Loucy (cell line): ENCODE measurements at regions not wholly inside any gene's neighbourhood (a gene's known extent, or its start where the extent isn't known, plus 50 kb on each side); places are given as distances from the start of the nearest gene placed in this dataset.

ENCODE experiments used
- H2AFZ ChIP-seq: fragments of 200-600 bp; sonication (generic); 2 replicates; pipeline ENCODE4 v1.6.0; 2016; ENCODE audit warnings: antibody characterized with exemption, mild to moderate bottlenecking, low read length, moderate library complexity
- H3F3A ChIP-seq: fragments of 200-600 bp; 2 replicates; pipeline ENCODE4 v1.6.0; 2016; ENCODE audit warnings: antibody characterized with exemption, low read depth, mild to moderate bottlenecking
- H3K27me3 ChIP-seq: fragments of 200-600 bp; sonication (generic); 2 replicates; pipeline ENCODE4 v1.6.1; 2014; ENCODE audit warnings: low read length, mild to moderate bottlenecking; ENCODE audit not compliant: insufficient read depth, poor library complexity, severe bottlenecking
- H3K36me3 ChIP-seq: fragments of 200-600 bp; sonication (generic); 2 replicates; pipeline ENCODE4 v1.6.1; 2016; ENCODE audit warnings: low read length; ENCODE audit not compliant: insufficient read depth
- H3K4me1 ChIP-seq: fragments of 200-600 bp; sonication (generic); 2 replicates; pipeline ENCODE4 v1.5.1; 2014; ENCODE audit warnings: low read length, mild to moderate bottlenecking; ENCODE audit not compliant: insufficient read depth, poor library complexity, severe bottlenecking
- H3K4me2 ChIP-seq: fragments of 200-600 bp; sonication (generic); 2 replicates; pipeline ENCODE4 v1.6.0; 2014; ENCODE audit warnings: antibody characterized with exemption, low read length, low read depth, mild to moderate bottlenecking; ENCODE audit not compliant: poor library complexity, severe bottlenecking
- H3K4me3 ChIP-seq: fragments of 200-600 bp; sonication (generic); 2 replicates; pipeline ENCODE4 v1.5.1; 2014; ENCODE audit warnings: low read length, mild to moderate bottlenecking, mixed read lengths; ENCODE audit not compliant: poor library complexity, severe bottlenecking
- H3K79me2 ChIP-seq: fragments of 200-600 bp; sonication (generic); 2 replicates; pipeline ENCODE4 v1.6.1; 2014; ENCODE audit warnings: low read length; ENCODE audit not compliant: insufficient read depth
- H3K9ac ChIP-seq: fragments of 200-600 bp; sonication (generic); 2 replicates; pipeline ENCODE4 v1.6.0; 2014; ENCODE audit warnings: mild to moderate bottlenecking, low read depth, low read length, moderate library complexity; ENCODE audit not compliant: poor library complexity, severe bottlenecking
- H3K9me2 ChIP-seq: fragments of 200-600 bp; sonication (generic); replicated peaks from 2 replicates; pipeline ENCODE4 v1.6.1; 2016; ENCODE audit warnings: low read depth, low read length, mixed read lengths
- H3K9me3 ChIP-seq: fragments of 200-600 bp; sonication (generic); 2 replicates; pipeline ENCODE4 v1.6.1; 2014; ENCODE audit warnings: mild to moderate bottlenecking, antibody characterized with exemption, low read length, low read depth; ENCODE audit not compliant: insufficient read depth
- H4K20me1 ChIP-seq: fragments of 200-600 bp; sonication (generic); 2 replicates; pipeline ENCODE4 v1.6.0; 2014; ENCODE audit warnings: antibody characterized with exemption, low read length, mild to moderate bottlenecking; ENCODE audit not compliant: insufficient read depth, poor library complexity, severe bottlenecking
- CTCF ChIP-seq: fragments of 200-600 bp; sonication (generic); conservative IDR thresholded peaks from 2 replicates; pipeline ENCODE4 v1.5.1; 2014; ENCODE audit warnings: mild to moderate bottlenecking, antibody characterized with exemption, low read length
- EZH2phosphoT487 ChIP-seq: fragments of 200-600 bp; IDR thresholded peaks from 2 replicates; pipeline ENCODE4 v1.6.1; 2018; ENCODE audit warnings: antibody characterized with exemption, mild to moderate bottlenecking, moderate library complexity, borderline replicate concordance

- no peaks in the 10 kb centered on the region for H3K27me3 ChIP-seq
- TF ChIP-seq CTCF (no peak), EZH2phosphoT487 (no peak)
- H3K9me2 ChIP-seq: no peaks in the 10 kb centered on the region
- H3K4me2 ChIP-seq: no peak overlapping the region
- H3K9ac ChIP-seq: no peak overlapping the region
- no peak overlapping the region for H2AFZ ChIP-seq
- no peaks in the 10 kb centered on the region for H3K9me3 ChIP-seq
- H3F3A ChIP-seq: no peaks in the 10 kb centered on the region
- no peaks in the 10 kb centered on the region for H3K79me2 ChIP-seq
- no peaks in the 10 kb centered on the region for H4K20me1 ChIP-seq
- peaks cover 9% of the 10 kb centered on the region for H3K4me1 ChIP-seq
- H3K36me3 ChIP-seq: no peaks in the 10 kb centered on the region
- no peak overlapping the region for H3K4me3 ChIP-seq
Measured at GRCh38 chr1:228811712-228812305, 76.5 kb downstream of the RHOU start.

- no peak for TF ChIP-seq EZH2phosphoT487
- no peak for TF ChIP-seq CTCF
- H3K9me3 ChIP-seq: no peaks in the 10 kb centered on the region
- no peaks in the 10 kb centered on the region for H4K20me1 ChIP-seq
- H3K9ac ChIP-seq: no peak overlapping the region
- H2AFZ ChIP-seq: no peak overlapping the region
- no peak overlapping the region for H3K4me2 ChIP-seq
- H3K4me1 ChIP-seq: peaks cover 9% of the 10 kb centered on the region
- no peaks in the 10 kb centered on the region for H3K9me2 ChIP-seq
- no peaks in the 10 kb centered on the region for H3K36me3 ChIP-seq
- no peaks in the 10 kb centered on the region for H3K79me2 ChIP-seq
- no peaks in the 10 kb centered on the region for H3F3A ChIP-seq
- no peak overlapping the region for H3K4me3 ChIP-seq
- H3K27me3 ChIP-seq: no peaks in the 10 kb centered on the region
Measured at GRCh38 chr1:228812961-228813360, 77.7 kb downstream of the RHOU start.

GRCh38 chr1:228814176-228814575 is 78.9 kb downstream of the RHOU start:
- no peak for TF ChIP-seq EZH2phosphoT487
- TF ChIP-seq CTCF: no peak
- no peaks in the 10 kb centered on the region for H3K9me3 ChIP-seq
- H2AFZ ChIP-seq: no peak overlapping the region
- no peak overlapping the region for H3K9ac ChIP-seq
- no peak overlapping the region for H3K4me3 ChIP-seq
- H3F3A ChIP-seq: no peaks in the 10 kb centered on the region
- H3K27me3 ChIP-seq: no peaks in the 10 kb centered on the region
- H4K20me1 ChIP-seq: no peaks in the 10 kb centered on the region
- H3K36me3 ChIP-seq: no peaks in the 10 kb centered on the region
- no peak overlapping the region for H3K4me2 ChIP-seq
- H3K79me2 ChIP-seq: no peaks in the 10 kb centered on the region
- H3K4me1 ChIP-seq: peaks cover 9% of the 10 kb centered on the region
- no peaks in the 10 kb centered on the region for H3K9me2 ChIP-seq
